Ovary (tissue), 3 donors: ENCODE measurements at regions not wholly inside any gene's neighbourhood (a gene's known extent, or its start where the extent isn't known, plus 50 kb on each side); places are given as distances from the start of the nearest gene placed in this dataset.
"Not testable (repeated sequence)": the region's sequence is repeated elsewhere in the genome, so short reads cannot be mapped to it uniquely, and the experiment has no call there.

Experiments used
- EP300 ChIP-seq: sonication (generic); formaldehyde crosslinking; IDR thresholded peaks from one replicate; pipeline ENCODE4 v1.6.1; 2017; ENCODE audit warnings: antibody characterized with exemption
- POLR2A ChIP-seq: fragments of 450-650 bp; IDR thresholded peaks from one replicate; pipeline ENCODE4 v1.6.1; 2017; ENCODE audit warnings: antibody characterized with exemption, mild to moderate bottlenecking, moderate library complexity
- TF ChIP-seq, protein P1 (sequence below), 3 donors: fragments of 450-650 bp in 2 of 3; fragments of 200-600 bp in 1 of 3; IDR thresholded peaks; one replicate each; pipeline versions ENCODE4 v1.5.1 to v1.8.0; 2016 to 2022; ENCODE audit warnings: antibody characterized with exemption in 3 of 3, mild to moderate bottlenecking in 1 of 3
- donor health status: DM: no; HTN: no; CAD: no.

DNA sequence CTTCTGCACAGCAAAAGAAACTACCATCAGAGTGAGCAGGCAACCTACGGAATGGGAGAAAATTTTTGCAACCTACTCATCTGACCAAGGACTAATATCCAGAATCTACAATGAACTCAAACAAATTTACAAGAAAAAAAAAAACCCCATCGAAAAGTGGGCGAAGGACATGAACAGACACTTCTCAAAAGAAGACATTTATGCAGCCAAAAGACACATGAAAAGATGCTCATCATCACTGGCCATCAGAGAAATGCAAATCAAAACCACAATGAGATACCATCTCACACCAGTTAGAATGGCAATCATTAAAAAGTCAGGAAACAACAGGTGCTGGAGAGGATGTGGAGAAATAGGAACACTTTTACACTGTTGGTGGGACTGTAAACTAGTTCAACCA is 164.6 kb downstream of the AHSP start:
- not testable (repeated sequence) for TF ChIP-seq POLR2A, EP300
- TF ChIP-seq, protein P1, sequence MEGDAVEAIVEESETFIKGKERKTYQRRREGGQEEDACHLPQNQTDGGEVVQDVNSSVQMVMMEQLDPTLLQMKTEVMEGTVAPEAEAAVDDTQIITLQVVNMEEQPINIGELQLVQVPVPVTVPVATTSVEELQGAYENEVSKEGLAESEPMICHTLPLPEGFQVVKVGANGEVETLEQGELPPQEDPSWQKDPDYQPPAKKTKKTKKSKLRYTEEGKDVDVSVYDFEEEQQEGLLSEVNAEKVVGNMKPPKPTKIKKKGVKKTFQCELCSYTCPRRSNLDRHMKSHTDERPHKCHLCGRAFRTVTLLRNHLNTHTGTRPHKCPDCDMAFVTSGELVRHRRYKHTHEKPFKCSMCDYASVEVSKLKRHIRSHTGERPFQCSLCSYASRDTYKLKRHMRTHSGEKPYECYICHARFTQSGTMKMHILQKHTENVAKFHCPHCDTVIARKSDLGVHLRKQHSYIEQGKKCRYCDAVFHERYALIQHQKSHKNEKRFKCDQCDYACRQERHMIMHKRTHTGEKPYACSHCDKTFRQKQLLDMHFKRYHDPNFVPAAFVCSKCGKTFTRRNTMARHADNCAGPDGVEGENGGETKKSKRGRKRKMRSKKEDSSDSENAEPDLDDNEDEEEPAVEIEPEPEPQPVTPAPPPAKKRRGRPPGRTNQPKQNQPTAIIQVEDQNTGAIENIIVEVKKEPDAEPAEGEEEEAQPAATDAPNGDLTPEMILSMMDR (IDR thresholded peaks at IDR 0.05), result not testable (repeated sequence)
